OCI-LY1 (cell line): ENCODE measurements at regions not wholly inside any gene's neighbourhood (a gene's known extent, or its start where the extent isn't known, plus 50 kb on each side); places are given as distances from the start of the nearest gene placed in this dataset.

Experiments
- EZH2 ChIP-seq: fragments of 200-600 bp; sonication (generic), shearing (Covaris generic); IDR thresholded peaks from 2 replicates; pipeline ENCODE4 v1.8.0; 2017; ENCODE audit warnings: borderline replicate concordance, mixed run types, mild to moderate bottlenecking, antibody characterized with exemption, low read length, moderate library complexity, mixed read lengths
- TF ChIP-seq, protein P1 (sequence below): fragments of 200-600 bp; sonication (generic), shearing (Covaris generic); IDR thresholded peaks from 2 replicates; pipeline ENCODE4 v1.5.1; 2017; ENCODE audit warnings: mild to moderate bottlenecking, antibody characterized with exemption, low read length, moderate library complexity, mixed read lengths

DNA sequence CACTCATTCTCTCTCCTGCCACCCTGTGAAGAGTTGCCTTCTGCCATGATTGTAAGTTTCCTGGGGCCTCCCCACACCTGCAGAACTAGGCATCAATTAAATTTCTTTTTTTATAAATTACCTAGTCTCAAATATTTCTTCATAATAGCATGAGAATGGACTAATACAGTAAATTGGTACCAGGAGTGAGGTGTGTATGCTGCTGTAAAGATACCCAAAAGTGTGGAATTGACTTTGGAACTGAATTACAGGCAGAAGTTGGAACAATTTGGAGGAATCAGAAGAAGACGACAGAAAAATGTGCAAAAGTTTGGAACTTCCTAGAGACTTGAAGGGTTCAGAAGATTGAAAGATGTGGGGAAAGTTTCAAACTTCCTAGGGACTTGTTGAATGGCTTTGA, 308.1 kb upstream of the TMPRSS15 start:
- TF ChIP-seq, protein P1, sequence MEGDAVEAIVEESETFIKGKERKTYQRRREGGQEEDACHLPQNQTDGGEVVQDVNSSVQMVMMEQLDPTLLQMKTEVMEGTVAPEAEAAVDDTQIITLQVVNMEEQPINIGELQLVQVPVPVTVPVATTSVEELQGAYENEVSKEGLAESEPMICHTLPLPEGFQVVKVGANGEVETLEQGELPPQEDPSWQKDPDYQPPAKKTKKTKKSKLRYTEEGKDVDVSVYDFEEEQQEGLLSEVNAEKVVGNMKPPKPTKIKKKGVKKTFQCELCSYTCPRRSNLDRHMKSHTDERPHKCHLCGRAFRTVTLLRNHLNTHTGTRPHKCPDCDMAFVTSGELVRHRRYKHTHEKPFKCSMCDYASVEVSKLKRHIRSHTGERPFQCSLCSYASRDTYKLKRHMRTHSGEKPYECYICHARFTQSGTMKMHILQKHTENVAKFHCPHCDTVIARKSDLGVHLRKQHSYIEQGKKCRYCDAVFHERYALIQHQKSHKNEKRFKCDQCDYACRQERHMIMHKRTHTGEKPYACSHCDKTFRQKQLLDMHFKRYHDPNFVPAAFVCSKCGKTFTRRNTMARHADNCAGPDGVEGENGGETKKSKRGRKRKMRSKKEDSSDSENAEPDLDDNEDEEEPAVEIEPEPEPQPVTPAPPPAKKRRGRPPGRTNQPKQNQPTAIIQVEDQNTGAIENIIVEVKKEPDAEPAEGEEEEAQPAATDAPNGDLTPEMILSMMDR, result no peak
- TF ChIP-seq EZH2, result no peak
